H54 (cell line): ENCODE measurements at regions not wholly inside any gene's neighbourhood (a gene's known extent, or its start where the extent isn't known, plus 50 kb on each side); places are given as distances from the start of the nearest gene placed in this dataset.

Experiments used
- DNase-seq: peaks from one replicate; pipeline ENCODE4 v3.0.0; 2011; ENCODE audit warnings: low spot score, mixed read lengths; ENCODE audit not compliant: insufficient read length
- FAIRE-seq: peaks from 3 replicates; lab custom pipeline; 2011; peaks lifted over from hg19 to GRCh38; lab: Jason Lieb, UNC
- POLR2A ChIP-seq: IDR thresholded peaks from 2 replicates; pipeline ENCODE4 v1.6.1; 2011; ENCODE audit warnings: low read depth, mild to moderate bottlenecking, low read length

DNA sequence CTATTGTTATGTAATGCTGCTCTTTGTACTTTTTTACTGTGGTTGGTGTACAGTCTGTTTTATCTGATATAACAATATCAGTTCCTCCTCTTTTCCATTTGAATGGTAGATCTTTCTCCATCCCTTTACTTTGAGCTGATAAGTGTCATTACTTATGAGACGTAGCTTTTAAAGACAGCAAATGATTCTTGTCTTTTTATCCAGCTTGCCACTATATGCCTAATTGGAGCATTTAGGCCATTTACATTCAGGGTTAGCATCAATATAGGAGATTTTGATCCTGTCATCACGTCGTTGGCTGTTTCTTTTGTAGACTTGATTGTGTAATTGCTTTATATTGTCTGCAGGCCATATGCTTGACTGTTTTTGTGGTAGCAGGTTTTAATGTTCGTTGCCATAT lies 894.2 kb upstream of the ATXN8OS start:
- DNase-seq (no peak), FAIRE-seq (no peak)
- TF ChIP-seq POLR2A = no peak

DNA sequence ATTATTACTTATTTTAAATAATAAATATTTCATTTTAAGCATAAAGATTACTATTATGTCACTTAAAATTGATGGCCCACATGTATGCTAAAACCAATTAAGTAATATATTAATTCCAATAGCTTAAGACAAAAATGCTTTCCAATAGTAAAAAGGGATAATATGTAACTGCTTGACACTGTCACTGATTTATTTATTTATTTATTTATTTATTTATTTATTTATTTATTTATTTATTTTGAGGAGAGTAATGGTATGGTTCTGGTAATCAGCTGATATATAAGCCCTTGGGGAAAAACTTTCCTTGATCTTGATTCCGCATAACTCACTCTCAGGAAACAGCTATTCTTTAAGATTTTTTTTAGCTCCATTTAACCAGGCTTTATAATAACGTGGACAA lies 903.0 kb upstream of the ATXN8OS start:
- DNase-seq (no peak), FAIRE-seq (no peak)
- TF ChIP-seq POLR2A = no peak

GRCh38 chr13:69202996-69203395 lies 904.6 kb upstream of the ATXN8OS start:
- DNase-seq = no peak
- TF ChIP-seq POLR2A = no peak
- no peak for FAIRE-seq

- FAIRE-seq (no peak), DNase-seq (no peak)
- no peak for TF ChIP-seq POLR2A
Measured at GRCh38 chr13:69199664-69200063, 908.0 kb upstream of the ATXN8OS start.

GRCh38 chr13:69198706-69199105 lies 908.9 kb upstream of the ATXN8OS start:
- no peak for FAIRE-seq
- TF ChIP-seq POLR2A = no peak
- DNase-seq = no peak

DNA sequence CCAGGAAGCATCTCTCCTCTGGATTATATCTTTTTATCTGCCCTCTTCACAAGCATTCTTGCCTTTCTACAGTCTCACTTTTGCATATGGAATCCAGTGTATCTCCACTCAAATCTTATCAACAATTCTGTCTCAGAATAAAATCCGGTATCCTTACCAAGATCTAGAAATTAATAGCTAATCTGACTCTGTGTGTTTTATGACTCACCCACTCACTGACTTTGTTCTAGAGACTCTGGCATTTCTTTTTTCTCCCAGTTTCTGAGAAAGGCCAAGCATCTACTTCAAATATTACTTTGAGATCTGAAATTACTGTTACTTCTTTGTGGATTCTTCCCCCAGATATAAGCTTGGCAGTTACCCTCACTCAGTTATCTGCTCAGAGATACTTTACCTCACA lies 913.5 kb upstream of the ATXN8OS start:
- FAIRE-seq (no peak), DNase-seq (no peak)
- no peak for TF ChIP-seq POLR2A

GRCh38 chr13:69180034-69180433 lies 927.6 kb upstream of the ATXN8OS start:
- FAIRE-seq = no peak
- TF ChIP-seq POLR2A = no peak
- DNase-seq = no peak

DNA sequence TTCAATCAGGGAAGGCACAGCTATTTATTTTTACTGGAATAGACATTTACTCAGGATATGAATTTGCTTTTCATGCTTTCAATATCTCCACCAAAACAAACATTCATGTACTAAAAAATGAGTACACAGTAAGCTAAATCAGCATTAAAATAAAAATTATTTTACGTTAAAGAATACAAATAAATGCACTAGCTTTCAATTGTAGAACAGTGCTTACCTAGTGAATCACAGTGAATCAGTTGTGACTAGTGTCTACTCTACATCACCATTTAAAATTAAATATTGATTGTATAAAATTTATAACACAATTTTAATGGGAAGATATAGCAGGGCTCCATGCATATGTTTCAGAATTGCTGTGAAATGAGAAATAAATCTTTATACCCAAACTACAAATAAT lies 929.6 kb upstream of the ATXN8OS start:
- FAIRE-seq = no peak
- TF ChIP-seq POLR2A = no peak
- DNase-seq = no peak

DNA sequence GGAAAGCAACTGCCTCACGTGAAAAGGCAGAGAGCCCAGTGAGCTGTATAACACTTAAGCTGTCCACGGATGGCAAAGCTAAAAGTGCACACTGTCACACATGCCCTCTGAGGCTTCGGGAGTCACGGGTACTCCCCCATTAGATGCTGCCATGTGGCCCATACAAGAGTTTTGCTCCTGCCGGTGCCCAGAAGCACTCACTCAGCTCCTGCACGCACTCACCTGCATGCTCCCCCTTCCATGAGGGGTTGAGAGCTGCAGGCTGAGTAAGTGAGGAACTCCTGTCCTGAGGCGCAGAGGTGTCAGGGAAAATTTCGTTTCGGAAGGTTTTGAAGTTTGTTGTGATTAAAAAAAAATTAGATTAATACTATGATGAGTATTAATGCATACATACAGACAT lies 939.2 kb upstream of the ATXN8OS start:
- TF ChIP-seq POLR2A = no peak
- FAIRE-seq = no peak
- DNase-seq = no peak

DNA sequence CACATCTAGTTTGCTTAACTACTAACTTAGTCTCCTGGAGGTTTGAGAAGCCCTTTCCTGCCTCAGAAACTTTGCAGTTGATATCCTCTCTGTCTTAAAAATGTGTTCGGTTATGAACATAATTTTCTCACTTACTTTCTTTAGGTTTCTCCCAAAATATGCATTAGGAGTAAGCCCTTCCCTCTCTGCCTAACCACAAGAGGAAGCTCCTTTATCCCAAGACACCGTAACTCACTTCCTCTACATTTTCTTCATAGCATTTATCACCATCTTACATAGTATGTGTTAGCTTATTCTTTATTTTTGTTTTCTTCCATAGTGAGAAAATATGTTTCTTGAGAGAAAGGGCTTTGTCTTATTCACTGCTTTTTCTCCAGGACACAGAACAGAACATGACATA lies 952.5 kb upstream of the ATXN8OS start:
- no peak for DNase-seq
- no peak for FAIRE-seq
- TF ChIP-seq POLR2A = no peak

- DNase-seq = no peak
- no peak for TF ChIP-seq POLR2A
- FAIRE-seq = no peak
Measured at GRCh38 chr13:69142101-69142500, 965.5 kb upstream of the ATXN8OS start.

GRCh38 chr13:69124996-69125395 lies 982.6 kb upstream of the ATXN8OS start:
- no peak for TF ChIP-seq POLR2A
- no peak for DNase-seq
- FAIRE-seq = no peak

DNA sequence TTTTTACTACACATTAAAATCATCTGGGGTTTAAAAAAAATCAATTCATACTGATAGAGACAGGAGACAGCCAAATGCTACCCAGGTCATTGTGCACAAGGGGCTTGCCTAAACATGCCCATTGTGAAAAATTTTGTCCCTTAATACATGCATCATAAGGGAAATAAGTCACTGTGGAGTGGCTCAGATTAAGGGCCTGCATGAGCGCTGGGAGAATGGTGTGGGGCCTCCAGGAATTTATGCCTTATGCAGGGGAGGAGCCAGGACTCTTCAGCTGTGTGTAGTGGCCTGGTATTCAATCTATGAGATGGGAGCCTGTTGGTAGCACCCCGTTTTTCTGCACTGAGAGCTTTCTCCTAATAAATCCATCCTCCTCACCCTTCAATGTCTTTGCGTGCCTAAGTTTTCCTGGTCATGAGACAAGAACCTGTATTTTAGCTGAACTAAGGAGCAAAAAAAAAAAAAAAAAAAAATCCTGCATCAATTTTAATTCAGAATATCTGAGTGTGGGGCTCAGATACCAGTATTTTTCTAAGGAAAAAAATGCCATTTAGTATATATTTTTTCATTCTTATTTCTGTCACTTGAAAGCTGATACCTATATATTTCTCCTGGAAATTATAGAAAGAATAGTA lies 997.6 kb upstream of the ATXN8OS start:
- DNase-seq = no peak
- no peak for FAIRE-seq
- TF ChIP-seq POLR2A = no peak

- DNase-seq (no peak), FAIRE-seq (no peak)
- no peak for TF ChIP-seq POLR2A
Measured at GRCh38 chr13:69108486-69108885, 999.1 kb upstream of the ATXN8OS start.

GRCh38 chr13:69107436-69107835 lies 1000.2 kb upstream of the ATXN8OS start:
- no peak for TF ChIP-seq POLR2A
- no peak for FAIRE-seq
- DNase-seq = no peak
